GM12878 (cell line): ENCODE measurements at regions not wholly inside any gene's neighbourhood (a gene's known extent, or its start where the extent isn't known, plus 50 kb on each side); places are given as distances from the start of the nearest gene placed in this dataset.
"Not testable (repeated sequence)": the region's sequence is repeated elsewhere in the genome, so short reads cannot be mapped to it uniquely, and the experiment has no call there.

Experiments
- ATAC-seq: fragments of 200-7000 bp; cut with Tn5 transposase; 3 replicates; pipeline ENCODE4 v1.9.1; 2020; ENCODE audit warnings: mild to moderate bottlenecking, moderate library complexity
- BruUV-seq: library from RNA; stranded (reverse); fragments of 400-500 nt; replicated peaks from 2 replicates; lab custom pipeline; 2021; lab: Mats Ljungman, UMichigan
- CTCF ChIA-PET: fragments of 300-600 bp; sonication (Branson Sonifier 250); formaldehyde crosslinking; extraction: SDS; loops from one replicate; lab custom pipeline; 2021; ENCODE audit warnings: inconsistent platforms; lab: Yijun Ruan, JAX
- POLR2A ChIA-PET: fragments of 350-600 bp; formaldehyde crosslinking; extraction: SDS; loops from one replicate; lab custom pipeline; 2021; ENCODE audit warnings: inconsistent platforms; lab: Charles Lee
- RAD21 ChIA-PET: fragments of 300-600 bp; sonication (Branson Sonifier 250); formaldehyde crosslinking; loops from one replicate; lab custom pipeline; 2023; ENCODE audit warnings: antibody characterized with exemption; ENCODE audit not compliant: unreplicated experiment; lab: Charles Lee
- SMC1A ChIA-PET: fragments of 300-600 bp; sonication (Branson Sonifier 250); formaldehyde crosslinking; loops from one replicate; lab custom pipeline; 2023; ENCODE audit not compliant: unreplicated experiment, uncharacterized antibody; lab: Charles Lee
- DNase-seq: peaks from one replicate; pipeline ENCODE4 v3.0.0-alpha.2; 2011; ENCODE audit warnings: low read depth, low spot score
- FAIRE-seq: peaks from 3 replicates; lab custom pipeline; 2011; peaks lifted over from hg19 to GRCh38; lab: Jason Lieb, UNC
- H2AFZ ChIP-seq: 2 replicates; pipeline ENCODE4 v1.6.0; 2011; ENCODE audit warnings: low read depth, low read length, control low read depth; ENCODE audit not compliant: control insufficient read depth
- H3K27ac ChIP-seq: 2 replicates; pipeline ENCODE4 v1.5.1; 2011; ENCODE audit warnings: control low read depth; ENCODE audit not compliant: control insufficient read depth, insufficient read depth
- H3K27me3 ChIP-seq, 2 experiments: replicated peaks in 1 of 2; 2 replicates each; pipeline versions ENCODE4 v1.6.0 to v1.6.1; 2011; ENCODE audit warnings: low read length in 1 of 2; ENCODE audit not compliant: control insufficient read depth in 2 of 2, insufficient read depth in 2 of 2
- H3K36me3 ChIP-seq, 2 experiments: 2 replicates each; pipeline ENCODE4 v1.5.1; 2011; ENCODE audit warnings: low read length in 1 of 2; ENCODE audit not compliant: control insufficient read depth in 2 of 2, insufficient read depth in 2 of 2
- H3K4me1 ChIP-seq: 2 replicates; pipeline ENCODE4 v1.6.1; 2011; ENCODE audit warnings: mild to moderate bottlenecking, low read length, moderate library complexity, mixed read lengths; ENCODE audit not compliant: control insufficient read depth, insufficient read depth
- H3K4me2 ChIP-seq: 2 replicates; pipeline ENCODE4 v1.6.0; 2011; ENCODE audit warnings: control low read depth; ENCODE audit not compliant: control insufficient read depth, insufficient read depth
- H3K4me3 ChIP-seq: fragments of 200-600 bp; sonication (generic); 2 replicates; pipeline ENCODE4 v1.5.1; 2016
- H3K79me2 ChIP-seq: 2 replicates; pipeline ENCODE4 v1.6.0; 2011; ENCODE audit warnings: low read length; ENCODE audit not compliant: control insufficient read depth, insufficient read depth
- H3K9ac ChIP-seq: 2 replicates; pipeline ENCODE4 v1.8.0; 2011; ENCODE audit warnings: low read length, control low read depth, mixed read lengths; ENCODE audit not compliant: control insufficient read depth, insufficient read depth
- H3K9me3 ChIP-seq: replicated peaks from 3 replicates; pipeline ENCODE4 v1.5.1; 2011; ENCODE audit warnings: mild to moderate bottlenecking, low read length; ENCODE audit not compliant: control insufficient read depth, insufficient read depth
- H4K20me1 ChIP-seq: 2 replicates; pipeline ENCODE4 v1.6.0; 2011; ENCODE audit not compliant: control insufficient read depth, insufficient read depth
- SPI1 ChIP-seq: IDR thresholded peaks from 2 replicates; pipeline ENCODE4 v1.6.1; 2011; ENCODE audit warnings: low read depth, mild to moderate bottlenecking, low read length, moderate library complexity, borderline replicate concordance; ENCODE audit not compliant: insufficient read depth
- ZSCAN29 ChIP-seq: fragments of 450-650 bp; IDR thresholded peaks from 2 replicates; pipeline ENCODE4 v1.6.1; 2017; ENCODE audit warnings: mild to moderate bottlenecking, moderate library complexity
- WGBS: methylation state at CpG from one replicate; pipeline ENCODE4 v1.1.6; 2016; ENCODE audit warnings: low lambda C conversion rate; ENCODE audit not compliant: insufficient replicate concordance, insufficient coverage; ENCODE audit errors: missing lambda C conversion rate; 5-methylcytosine and 5-hydroxymethylcytosine counted together
- in situ Hi-C: fragments of 300-500 bp; cut with MboI; formaldehyde crosslinking; loops from 9 replicates; pipeline ENCODE4 v1.14.3; 2018; ENCODE audit warnings: mixed read lengths
- intact Hi-C: fragments of 100-400 bp; cut with micrococcal nuclease; formaldehyde crosslinking; loops from one replicate; pipeline ENCODE4 v1.14.2; 2022; ENCODE audit not compliant: unreplicated experiment
- TF ChIP-seq, protein P1 (sequence below), 3 experiments: IDR thresholded peaks in 2 of 3; conservative IDR thresholded peaks in 1 of 3; 2 replicates each; pipeline ENCODE4 v1.5.1; 2011; ENCODE audit warnings: low read depth in 3 of 3, low read length in 3 of 3, mild to moderate bottlenecking in 3 of 3, control low read depth in 2 of 3, moderate library complexity in 2 of 3, inconsistent platforms in 1 of 3, mixed read lengths in 1 of 3; ENCODE audit not compliant: control insufficient read depth in 2 of 3, insufficient read depth in 1 of 3; ENCODE audit errors: extremely low read depth in 1 of 3
- TF ChIP-seq, protein P2 (sequence below): IDR thresholded peaks from 2 replicates; pipeline ENCODE4 v1.6.1; 2012; ENCODE audit warnings: mild to moderate bottlenecking, low read depth, low read length

DNA sequence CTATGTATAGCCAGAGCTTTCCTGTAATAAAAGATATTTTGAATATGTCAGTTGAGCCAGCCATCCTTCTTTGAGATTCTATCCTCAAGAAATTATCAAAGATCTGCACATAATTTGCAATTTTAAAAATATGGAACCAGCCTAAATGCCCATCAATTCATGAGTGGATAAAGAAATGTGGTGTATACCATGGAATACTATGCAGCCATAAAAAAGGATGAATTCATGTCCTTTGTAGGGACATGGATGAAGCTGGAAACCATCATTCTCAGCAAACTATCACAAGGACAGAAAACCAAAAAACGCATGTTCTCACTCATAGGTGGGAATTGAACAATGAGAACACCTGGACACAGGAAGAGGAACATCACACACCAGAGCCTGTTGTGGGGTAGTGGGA, 150.5 kb upstream of the TOP1 start:
- H3K27me3 ChIP-seq, intact Hi-C loops, H3K79me2 ChIP-seq, H3K27ac ChIP-seq, H3K4me2 ChIP-seq, H3K9me3 ChIP-seq, H3K4me3 ChIP-seq, CTCF ChIA-PET, H2AFZ ChIP-seq, DNase-seq, H3K9ac ChIP-seq, H3K36me3 ChIP-seq, SMC1A ChIA-PET, in situ Hi-C loops, POLR2A ChIA-PET, BruUV-seq, H4K20me1 ChIP-seq, RAD21 ChIA-PET, H3K4me1 ChIP-seq, FAIRE-seq, ATAC-seq: not testable (repeated sequence)
- WGBS: 24% methylated on average over 1 of the region's 1 CpG

DNA sequence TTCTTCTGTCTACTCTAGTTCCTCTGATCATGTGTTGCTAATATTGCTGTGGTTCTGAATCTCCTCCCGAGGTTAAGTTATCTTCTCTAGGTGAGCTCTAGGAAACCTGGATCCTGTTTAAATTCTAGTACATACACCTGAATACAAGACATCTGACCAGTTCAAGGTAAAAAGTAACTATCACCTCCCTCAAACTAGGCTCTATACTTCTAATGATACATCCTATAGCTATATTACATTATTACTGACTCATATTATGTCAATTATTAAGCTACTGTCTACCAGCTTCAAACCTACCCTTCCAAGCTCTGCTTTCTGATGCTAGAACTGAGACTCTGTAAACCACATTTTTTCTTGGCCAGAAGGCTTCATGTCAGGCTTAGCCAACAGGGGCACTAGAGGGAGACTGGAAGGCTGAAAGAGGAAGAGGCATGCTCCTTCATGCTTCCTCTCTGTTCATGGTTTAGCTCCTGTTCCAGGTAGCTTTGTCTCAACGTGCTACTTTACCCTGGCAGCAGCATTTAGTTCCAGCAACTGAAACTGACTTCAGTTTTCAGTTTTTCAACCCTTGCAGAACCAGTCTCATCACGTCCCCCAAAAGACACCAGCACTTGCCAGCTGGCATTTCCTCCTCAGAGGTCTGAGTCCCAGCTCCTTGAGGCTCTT, 148.4 kb upstream of the TOP1 start:
- 29% methylated on average over 3 of the region's 3 CpGs for WGBS
- Histone ChIP-seq H2AFZ (peak overlapping the region; percentile 22), H3K27me3 (no peaks in the 10 kb centered on the region), H3K4me2 (no peak overlapping the region), H3K4me1 (no peaks in the 10 kb centered on the region; the same call in 1 of the 2 replicates), H3K79me2 (no peaks in the 10 kb centered on the region), H3K9me3 (no peaks in the 10 kb centered on the region; the same call in 2 of the 3 replicates), H3K36me3 (no peaks in the 10 kb centered on the region), H3K4me3 (no peak overlapping the region), H3K27ac (no peak overlapping the region), H3K9ac (no peak overlapping the region), H4K20me1 (no peaks in the 10 kb centered on the region)
- DNase-seq: peak; percentile 20
- ChIA-PET SMC1A (interaction anchor here (1.0 kb wide), 1 partner anchor 12 kb away, joined by 3 read pairs; no protein-coding TSS in a partner anchor), RAD21 (no interaction called here), CTCF (interaction anchor here (0.8 to 1.2 kb wide), 2 partner anchors 83 to 139 kb away, joined by 3 read pairs; no protein-coding TSS in a partner anchor), POLR2A (no interaction called here)
- no TSS peak for BruUV-seq
- intact Hi-C loops (no loop called here), in situ Hi-C loops (no loop called here)
- peak; percentile 55 for ATAC-seq
- TF ChIP-seq, protein P1, sequence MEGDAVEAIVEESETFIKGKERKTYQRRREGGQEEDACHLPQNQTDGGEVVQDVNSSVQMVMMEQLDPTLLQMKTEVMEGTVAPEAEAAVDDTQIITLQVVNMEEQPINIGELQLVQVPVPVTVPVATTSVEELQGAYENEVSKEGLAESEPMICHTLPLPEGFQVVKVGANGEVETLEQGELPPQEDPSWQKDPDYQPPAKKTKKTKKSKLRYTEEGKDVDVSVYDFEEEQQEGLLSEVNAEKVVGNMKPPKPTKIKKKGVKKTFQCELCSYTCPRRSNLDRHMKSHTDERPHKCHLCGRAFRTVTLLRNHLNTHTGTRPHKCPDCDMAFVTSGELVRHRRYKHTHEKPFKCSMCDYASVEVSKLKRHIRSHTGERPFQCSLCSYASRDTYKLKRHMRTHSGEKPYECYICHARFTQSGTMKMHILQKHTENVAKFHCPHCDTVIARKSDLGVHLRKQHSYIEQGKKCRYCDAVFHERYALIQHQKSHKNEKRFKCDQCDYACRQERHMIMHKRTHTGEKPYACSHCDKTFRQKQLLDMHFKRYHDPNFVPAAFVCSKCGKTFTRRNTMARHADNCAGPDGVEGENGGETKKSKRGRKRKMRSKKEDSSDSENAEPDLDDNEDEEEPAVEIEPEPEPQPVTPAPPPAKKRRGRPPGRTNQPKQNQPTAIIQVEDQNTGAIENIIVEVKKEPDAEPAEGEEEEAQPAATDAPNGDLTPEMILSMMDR (IDR thresholded peaks at IDR 0.05 in 2 of 3, conservative IDR thresholded peaks at IDR 0.05 in 1 of 3; ENCODE audit: control insufficient read depth in 2 of 3, extremely low read depth in 1 of 3, insufficient read depth in 1 of 3, low read depth in 3 of 3, low read length in 3 of 3): peak; percentile 7 to 34 (median 8); a peak in 3 of 6 replicates
- TF ChIP-seq, protein P2, sequence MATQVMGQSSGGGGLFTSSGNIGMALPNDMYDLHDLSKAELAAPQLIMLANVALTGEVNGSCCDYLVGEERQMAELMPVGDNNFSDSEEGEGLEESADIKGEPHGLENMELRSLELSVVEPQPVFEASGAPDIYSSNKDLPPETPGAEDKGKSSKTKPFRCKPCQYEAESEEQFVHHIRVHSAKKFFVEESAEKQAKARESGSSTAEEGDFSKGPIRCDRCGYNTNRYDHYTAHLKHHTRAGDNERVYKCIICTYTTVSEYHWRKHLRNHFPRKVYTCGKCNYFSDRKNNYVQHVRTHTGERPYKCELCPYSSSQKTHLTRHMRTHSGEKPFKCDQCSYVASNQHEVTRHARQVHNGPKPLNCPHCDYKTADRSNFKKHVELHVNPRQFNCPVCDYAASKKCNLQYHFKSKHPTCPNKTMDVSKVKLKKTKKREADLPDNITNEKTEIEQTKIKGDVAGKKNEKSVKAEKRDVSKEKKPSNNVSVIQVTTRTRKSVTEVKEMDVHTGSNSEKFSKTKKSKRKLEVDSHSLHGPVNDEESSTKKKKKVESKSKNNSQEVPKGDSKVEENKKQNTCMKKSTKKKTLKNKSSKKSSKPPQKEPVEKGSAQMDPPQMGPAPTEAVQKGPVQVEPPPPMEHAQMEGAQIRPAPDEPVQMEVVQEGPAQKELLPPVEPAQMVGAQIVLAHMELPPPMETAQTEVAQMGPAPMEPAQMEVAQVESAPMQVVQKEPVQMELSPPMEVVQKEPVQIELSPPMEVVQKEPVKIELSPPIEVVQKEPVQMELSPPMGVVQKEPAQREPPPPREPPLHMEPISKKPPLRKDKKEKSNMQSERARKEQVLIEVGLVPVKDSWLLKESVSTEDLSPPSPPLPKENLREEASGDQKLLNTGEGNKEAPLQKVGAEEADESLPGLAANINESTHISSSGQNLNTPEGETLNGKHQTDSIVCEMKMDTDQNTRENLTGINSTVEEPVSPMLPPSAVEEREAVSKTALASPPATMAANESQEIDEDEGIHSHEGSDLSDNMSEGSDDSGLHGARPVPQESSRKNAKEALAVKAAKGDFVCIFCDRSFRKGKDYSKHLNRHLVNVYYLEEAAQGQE: no peak
- no peak for TF ChIP-seq ZSCAN29
- TF ChIP-seq SPI1: peak; percentile 34; the same call in 1 of the 2 replicates
- peak; percentile 56 for FAIRE-seq
